CD14-positive monocyte (primary cell): ENCODE measurements at regions not wholly inside any gene's neighbourhood (a gene's known extent, or its start where the extent isn't known, plus 50 kb on each side); places are given as distances from the start of the nearest gene placed in this dataset.

Experiments used
- DNase-seq, 3 donors: peaks; one replicate each; pipeline ENCODE4 v3.0.0-alpha.2; 2011 to 2022
- H2AFZ ChIP-seq: 2 replicates; pipeline ENCODE4 v1.6.0; 2012; ENCODE audit warnings: mild to moderate bottlenecking, low read depth, low read length, inconsistent platforms; ENCODE audit not compliant: insufficient read depth, poor library complexity, severe bottlenecking
- H3K27ac ChIP-seq, 2 donors: 1 replicate in 1 of 2; 2 replicates in 1 of 2; pipeline ENCODE4 v1.5.1; 2012 to 2013; ENCODE audit warnings: low read length in 2 of 2, control low read depth in 1 of 2, inconsistent platforms in 1 of 2, low read depth in 1 of 2, mild to moderate bottlenecking in 1 of 2
- H3K27me3 ChIP-seq, 2 donors: one replicate each; pipeline versions ENCODE4 v1.6.0 to v1.6.1; 2011 to 2013; ENCODE audit warnings: low read length in 2 of 2; ENCODE audit not compliant: control insufficient read depth in 2 of 2, insufficient read depth in 2 of 2
- H3K36me3 ChIP-seq, 2 donors: replicated peaks in 1 of 2; 1 replicate in 1 of 2; 2 replicates in 1 of 2; pipeline versions ENCODE4 v1.5.1 to v1.6.1; 2012 to 2013; ENCODE audit warnings: low read length in 2 of 2, control low read depth in 1 of 2, inconsistent platforms in 1 of 2, mild to moderate bottlenecking in 1 of 2; ENCODE audit not compliant: insufficient read depth in 2 of 2, control insufficient read depth in 1 of 2
- H3K4me1 ChIP-seq, 2 donors: 1 replicate in 1 of 2; 2 replicates in 1 of 2; pipeline versions ENCODE4 v1.5.1 to v1.6.1; 2012 to 2013; ENCODE audit warnings: low read length in 2 of 2, control low read depth in 1 of 2, inconsistent platforms in 1 of 2, mild to moderate bottlenecking in 1 of 2, moderate library complexity in 1 of 2; ENCODE audit not compliant: insufficient read depth in 2 of 2, control insufficient read depth in 1 of 2
- H3K4me2 ChIP-seq: replicated peaks from 2 replicates; pipeline ENCODE3; 2012; ENCODE audit warnings: low read length, moderate library complexity, mild to moderate bottlenecking; ENCODE audit not compliant: poor library complexity, severe bottlenecking; ENCODE audit errors: extremely low read depth
- H3K4me3 ChIP-seq, 3 experiments: fragments of 200-600 bp in 1 of 3; sonication (generic) in 1 of 3; replicated peaks in 1 of 3; 1 replicate in 2 of 3; 2 replicates in 1 of 3; pipeline ENCODE4 v1.5.1; 2011 to 2013; ENCODE audit warnings: low read length in 3 of 3, mild to moderate bottlenecking in 3 of 3, control low read depth in 2 of 3, low read depth in 2 of 3, inconsistent platforms in 1 of 3, moderate library complexity in 1 of 3
- H3K79me2 ChIP-seq: 2 replicates; pipeline ENCODE4 v1.6.0; 2012; ENCODE audit warnings: mild to moderate bottlenecking, control low read depth, inconsistent platforms, low read length, moderate library complexity; ENCODE audit not compliant: insufficient read depth
- H3K9ac ChIP-seq: 2 replicates; pipeline ENCODE4 v1.6.0; 2017; ENCODE audit warnings: low read length, mild to moderate bottlenecking; ENCODE audit not compliant: insufficient read depth, poor library complexity, severe bottlenecking
- H3K9me3 ChIP-seq, 2 donors: replicated peaks in 1 of 2; 1 replicate in 1 of 2; 2 replicates in 1 of 2; pipeline versions ENCODE4 v1.5.1 to v1.6.1; 2012 to 2013; ENCODE audit warnings: low read length in 2 of 2, control low read depth in 1 of 2; ENCODE audit not compliant: control insufficient read depth in 1 of 2, insufficient read depth in 1 of 2
- H4K20me1 ChIP-seq: 2 replicates; pipeline ENCODE4 v1.6.0; 2012; ENCODE audit warnings: mild to moderate bottlenecking, low read length, control low read depth, moderate library complexity; ENCODE audit not compliant: insufficient read depth
- H3K27ac Mint-ChIP-seq, 7 donors: one replicate each; pipeline ENCODE4 v1.8.0; 2020; ENCODE audit warnings: mild to moderate bottlenecking in 7 of 7, mixed read lengths in 7 of 7, moderate library complexity in 6 of 7, inconsistent platforms in 2 of 7
- H3K27me3 Mint-ChIP-seq, 3 donors: one replicate each; pipeline ENCODE4 v1.8.0; 2021 to 2022; ENCODE audit warnings: low read depth in 3 of 3, mild to moderate bottlenecking in 3 of 3, mixed read lengths in 3 of 3, moderate library complexity in 3 of 3, inconsistent platforms in 1 of 3
- H3K36me3 Mint-ChIP-seq, 2 donors: one replicate each; pipeline ENCODE4 v1.8.0; 2020; ENCODE audit warnings: mixed read lengths in 2 of 2, inconsistent platforms in 1 of 2, mild to moderate bottlenecking in 1 of 2
- H3K4me1 Mint-ChIP-seq: one replicate; pipeline ENCODE4 v1.8.0; 2020; ENCODE audit warnings: mild to moderate bottlenecking, mixed read lengths
- H3K4me3 Mint-ChIP-seq, 2 donors: one replicate each; pipeline ENCODE4 v1.8.0; 2020; ENCODE audit warnings: mild to moderate bottlenecking in 2 of 2, mixed read lengths in 2 of 2, moderate library complexity in 1 of 2
- H3K9me3 Mint-ChIP-seq, 7 donors: one replicate each; pipeline ENCODE4 v1.8.0; 2020 to 2022; ENCODE audit warnings: mixed read lengths in 7 of 7, mild to moderate bottlenecking in 6 of 7, moderate library complexity in 6 of 7, inconsistent platforms in 2 of 7
- WGBS: methylation state at CpG from one replicate; pipeline ENCODE4 v1.1.5; 2013; ENCODE audit warnings: missing lambda C conversion rate; ENCODE audit not compliant: insufficient coverage; 5-methylcytosine and 5-hydroxymethylcytosine counted together
- intact Hi-C, 2 donors: fragments of 100-400 bp; cut with micrococcal nuclease; formaldehyde crosslinking; loops; one replicate each; pipeline versions ENCODE4 v1.15.0 to v1.15.1; 2023
- TF ChIP-seq, protein P1 (sequence below): fragments of 200-600 bp; IDR thresholded peaks from one replicate; pipeline ENCODE4 v1.8.0; 2022; ENCODE audit warnings: antibody characterized with exemption, mild to moderate bottlenecking

DNA sequence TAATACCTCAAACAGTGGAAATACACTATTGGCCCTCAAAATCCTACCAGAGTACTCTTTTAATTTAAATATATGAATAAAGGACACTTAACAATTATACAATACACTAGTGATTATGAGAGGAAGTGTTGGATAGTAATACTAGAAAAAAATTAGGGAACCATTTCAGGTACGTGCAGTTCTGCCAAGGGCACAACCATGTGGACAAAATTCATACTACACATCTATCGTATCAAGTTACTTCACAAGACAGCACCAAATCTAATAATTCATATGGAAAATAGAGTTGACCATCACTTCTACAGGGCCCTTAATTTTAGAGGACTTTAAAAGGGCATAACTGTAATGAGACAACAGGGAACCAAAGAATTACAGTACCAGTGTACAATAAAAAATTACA, 69.2 kb upstream of the ZCCHC13 start:
- no peak overlapping the region for H3K4me3 Mint-ChIP-seq
- H2AFZ ChIP-seq = no peak overlapping the region
- TF ChIP-seq, protein P1, sequence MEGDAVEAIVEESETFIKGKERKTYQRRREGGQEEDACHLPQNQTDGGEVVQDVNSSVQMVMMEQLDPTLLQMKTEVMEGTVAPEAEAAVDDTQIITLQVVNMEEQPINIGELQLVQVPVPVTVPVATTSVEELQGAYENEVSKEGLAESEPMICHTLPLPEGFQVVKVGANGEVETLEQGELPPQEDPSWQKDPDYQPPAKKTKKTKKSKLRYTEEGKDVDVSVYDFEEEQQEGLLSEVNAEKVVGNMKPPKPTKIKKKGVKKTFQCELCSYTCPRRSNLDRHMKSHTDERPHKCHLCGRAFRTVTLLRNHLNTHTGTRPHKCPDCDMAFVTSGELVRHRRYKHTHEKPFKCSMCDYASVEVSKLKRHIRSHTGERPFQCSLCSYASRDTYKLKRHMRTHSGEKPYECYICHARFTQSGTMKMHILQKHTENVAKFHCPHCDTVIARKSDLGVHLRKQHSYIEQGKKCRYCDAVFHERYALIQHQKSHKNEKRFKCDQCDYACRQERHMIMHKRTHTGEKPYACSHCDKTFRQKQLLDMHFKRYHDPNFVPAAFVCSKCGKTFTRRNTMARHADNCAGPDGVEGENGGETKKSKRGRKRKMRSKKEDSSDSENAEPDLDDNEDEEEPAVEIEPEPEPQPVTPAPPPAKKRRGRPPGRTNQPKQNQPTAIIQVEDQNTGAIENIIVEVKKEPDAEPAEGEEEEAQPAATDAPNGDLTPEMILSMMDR = peak; percentile 28
- peak in 1 of 3 donors; percentile 10 for DNase-seq
- H3K27me3 Mint-ChIP-seq = no peaks in the 10 kb centered on the region
- no peaks in the 10 kb centered on the region for H3K27me3 ChIP-seq
- H3K4me3 ChIP-seq = no peak overlapping the region
- H3K4me2 ChIP-seq = no peak overlapping the region
- H3K27ac Mint-ChIP-seq = no peak overlapping the region
- no peak overlapping the region for H3K9ac ChIP-seq
- no CpG with 5 or more reads among the region's 2 CpGs for WGBS
- no peaks in the 10 kb centered on the region for H3K79me2 ChIP-seq
- intact Hi-C loops = loop anchor here in 1 of 2 donors (10.0 kb wide), 1 partner anchor 310 kb away; no protein-coding TSS in a partner anchor
- no peaks in the 10 kb centered on the region for H3K9me3 ChIP-seq
- H3K4me1 Mint-ChIP-seq = no peaks in the 10 kb centered on the region
- no peak overlapping the region for H3K27ac ChIP-seq
- peaks cover 6 to 17% of the 10 kb centered on the region in 2 donors for H3K36me3 ChIP-seq
- H4K20me1 ChIP-seq = peaks cover 5% of the 10 kb centered on the region
- peaks cover 0 to 3% (median 0%) of the 10 kb centered on the region in 7 donors for H3K9me3 Mint-ChIP-seq
- no peaks in the 10 kb centered on the region for H3K4me1 ChIP-seq
- peaks cover 3 to 4% of the 10 kb centered on the region in 2 donors for H3K36me3 Mint-ChIP-seq

DNA sequence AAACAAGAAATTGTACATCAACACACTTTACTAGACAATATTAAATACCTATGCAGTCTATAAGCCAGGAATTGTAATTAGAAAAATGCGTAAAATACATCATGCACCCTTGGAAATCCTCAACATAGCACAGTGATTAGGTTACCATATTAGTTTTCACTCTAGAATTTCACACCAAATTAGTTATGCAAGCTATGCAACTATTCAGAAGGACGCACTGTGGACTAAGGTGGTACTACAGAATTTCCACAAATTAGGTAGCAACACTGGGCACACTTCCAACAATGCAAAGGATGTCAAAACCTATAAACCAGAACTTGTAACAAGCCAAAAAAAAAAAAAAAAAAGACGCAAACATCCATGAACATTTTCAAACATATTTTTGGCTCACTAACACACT, 71.1 kb upstream of the ZCCHC13 start:
- no peak overlapping the region for H2AFZ ChIP-seq
- H3K36me3 ChIP-seq = peaks cover 0 to 10% of the 10 kb centered on the region in 2 donors
- WGBS = no CpG with 5 or more reads among the region's 3 CpGs
- no peak overlapping the region for H3K4me3 ChIP-seq
- Mint-ChIP-seq H3K4me1 (no peaks in the 10 kb centered on the region), H3K9me3 (peaks cover 0 to 4% (median 0%) of the 10 kb centered on the region in 7 donors), H3K27ac (no peak overlapping the region), H3K4me3 (no peak overlapping the region), H3K36me3 (peaks cover 4 to 5% of the 10 kb centered on the region in 2 donors), H3K27me3 (no peaks in the 10 kb centered on the region)
- no peak overlapping the region for H3K9ac ChIP-seq
- TF ChIP-seq, protein P1 = no peak
- H3K27ac ChIP-seq = no peak overlapping the region
- DNase-seq = no peak
- H3K27me3 ChIP-seq = no peaks in the 10 kb centered on the region
- H3K4me2 ChIP-seq = no peak overlapping the region
- intact Hi-C loops = loop anchor here in 1 of 2 donors (10.0 kb wide), 1 partner anchor 312 kb away; no protein-coding TSS in a partner anchor
- peaks cover 5% of the 10 kb centered on the region for H4K20me1 ChIP-seq
- no peaks in the 10 kb centered on the region for H3K4me1 ChIP-seq
- H3K79me2 ChIP-seq = no peaks in the 10 kb centered on the region
- no peaks in the 10 kb centered on the region for H3K9me3 ChIP-seq
